GM21515 (cell line): ENCODE measurements at regions not wholly inside any gene's neighbourhood (a gene's known extent, or its start where the extent isn't known, plus 50 kb on each side); places are given as distances from the start of the nearest gene placed in this dataset.
"Not testable (repeated sequence)": the region's sequence is repeated elsewhere in the genome, so short reads cannot be mapped to it uniquely, and the experiment has no call there.

Experiments
- ATAC-seq: cut with Tn5 transposase; IDR thresholded peaks from one replicate; pipeline ENCODE4 v1.9.1; 2021; ENCODE audit not compliant: unreplicated experiment

DNA sequence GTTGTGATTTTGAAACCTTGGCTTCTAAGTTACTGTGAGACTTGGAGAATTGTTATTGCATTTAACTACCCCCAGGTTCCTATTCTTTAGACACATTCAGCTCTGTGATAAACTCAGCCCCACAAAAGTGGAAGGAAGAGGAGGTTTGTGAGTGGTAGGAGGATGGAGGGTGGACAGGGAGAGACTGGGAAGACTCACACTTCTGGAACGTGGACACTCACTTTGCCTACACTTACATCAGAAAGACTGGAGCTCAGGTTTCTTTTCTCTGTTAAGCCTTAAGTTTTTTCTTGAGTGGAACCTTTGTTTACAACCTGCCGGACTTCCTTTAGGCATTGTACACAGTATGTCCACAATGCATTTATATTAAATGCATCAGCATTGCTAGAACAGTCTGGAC lies 99.0 kb downstream of the AREG start:
- no peak for ATAC-seq

DNA sequence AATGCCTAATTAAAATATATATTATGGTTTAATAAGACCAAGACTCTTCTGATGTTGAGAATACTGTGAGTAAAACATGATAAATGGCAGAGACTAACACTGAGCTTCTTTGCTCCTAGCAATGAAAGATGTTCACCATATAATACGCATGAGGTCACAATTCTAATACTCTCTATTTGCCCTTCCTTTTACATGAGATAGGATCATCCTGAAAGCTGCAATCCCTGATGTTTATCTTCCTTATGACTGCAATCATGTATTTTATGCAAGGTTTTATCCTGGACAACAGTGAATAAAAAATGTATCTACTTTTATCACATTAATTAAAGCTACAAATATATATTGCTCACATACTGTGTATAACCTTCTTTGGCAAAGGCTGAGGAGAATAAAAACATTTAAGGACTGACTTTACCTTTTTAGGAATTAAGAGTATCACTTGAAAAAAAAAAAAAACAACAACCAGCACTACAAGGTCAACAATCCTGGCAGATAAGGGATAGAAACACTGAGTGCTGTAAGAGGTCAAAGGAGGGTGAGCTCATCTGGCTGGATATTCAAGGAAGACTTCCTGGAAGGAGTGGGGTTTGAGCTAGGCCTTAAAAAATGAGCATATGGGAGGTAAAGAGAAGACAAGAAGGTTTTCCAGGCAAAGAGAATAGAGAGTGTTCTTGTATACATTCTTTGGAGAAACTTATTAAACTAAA lies 99.9 kb downstream of the AREG start:
- ATAC-seq, result no peak

DNA sequence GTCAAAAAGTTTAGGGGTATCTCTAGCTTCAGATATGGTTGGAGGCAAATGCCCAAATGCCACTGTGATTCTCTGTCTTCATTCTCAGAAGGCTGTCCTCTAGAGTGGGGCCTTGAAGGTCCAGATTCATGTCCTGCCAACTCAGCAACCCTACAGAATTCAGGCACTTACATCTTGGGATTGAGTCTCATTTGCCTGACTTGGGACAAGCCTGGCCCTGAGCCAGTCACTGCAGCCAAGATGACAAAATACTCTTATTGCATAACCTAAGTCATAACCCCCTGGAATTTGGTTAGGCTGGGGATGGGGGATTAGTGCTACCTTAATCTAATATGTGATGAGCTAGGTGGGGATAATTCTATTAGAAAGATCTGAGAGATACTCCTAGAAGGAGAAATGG lies 100.5 kb downstream of the AREG start:
- ATAC-seq, result no peak

DNA sequence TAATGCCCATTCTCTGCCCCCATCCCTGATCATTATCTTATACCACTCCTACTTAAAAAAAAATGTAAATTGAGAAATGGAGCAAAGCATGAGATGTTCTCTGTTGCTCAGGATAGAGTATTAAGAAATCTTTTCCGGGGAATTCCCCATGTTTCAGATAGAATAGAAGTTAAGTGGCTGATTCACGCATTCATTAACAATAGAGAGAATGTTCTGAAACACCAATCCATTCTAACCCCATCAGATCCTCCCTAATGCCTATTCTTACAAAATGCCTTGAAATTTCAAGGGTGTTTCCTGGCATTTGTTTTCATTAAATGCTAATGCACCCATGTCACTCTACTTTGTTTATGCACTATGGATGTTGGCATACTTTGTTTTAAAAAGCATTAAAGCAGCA lies 101.1 kb downstream of the AREG start:
- no peak for ATAC-seq

DNA sequence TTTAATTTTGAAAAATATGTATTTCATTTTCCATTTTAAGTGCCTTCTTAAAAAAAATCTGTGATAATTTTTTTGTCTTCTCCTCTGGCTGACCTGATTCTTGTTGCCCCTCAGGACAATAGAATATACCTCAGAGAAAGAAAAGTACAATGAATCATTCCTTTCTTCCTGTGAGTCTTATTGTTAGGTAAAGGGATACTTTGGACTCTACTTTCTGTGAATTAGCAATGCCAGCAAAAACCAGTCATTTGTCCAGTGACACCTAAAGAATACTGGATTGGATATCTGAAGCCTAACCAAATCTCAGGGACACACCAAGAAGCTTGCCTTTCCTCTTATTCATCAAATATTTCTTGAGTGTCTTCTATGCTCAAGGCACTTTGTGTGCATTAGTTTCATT lies 102.1 kb downstream of the AREG start:
- ATAC-seq, result no peak

DNA sequence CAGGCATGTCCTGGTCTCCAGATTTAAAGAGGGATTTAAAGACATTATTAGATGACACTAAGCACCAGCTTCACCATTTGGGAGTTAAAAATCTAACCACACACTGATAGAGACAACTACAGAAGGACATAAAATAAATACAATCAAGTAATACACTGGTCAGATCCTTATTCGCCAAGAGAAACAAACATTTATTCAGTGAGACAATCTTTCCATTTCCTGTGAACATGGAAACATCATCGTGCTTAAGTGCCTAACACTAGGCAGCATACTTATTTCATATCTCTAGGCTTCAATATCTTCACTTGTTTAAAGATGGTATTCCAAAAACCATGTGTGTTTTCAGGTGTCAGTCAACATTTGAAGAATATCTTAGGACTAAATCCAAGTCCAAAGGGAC lies 103.6 kb downstream of the AREG start:
- ATAC-seq, result no peak

DNA sequence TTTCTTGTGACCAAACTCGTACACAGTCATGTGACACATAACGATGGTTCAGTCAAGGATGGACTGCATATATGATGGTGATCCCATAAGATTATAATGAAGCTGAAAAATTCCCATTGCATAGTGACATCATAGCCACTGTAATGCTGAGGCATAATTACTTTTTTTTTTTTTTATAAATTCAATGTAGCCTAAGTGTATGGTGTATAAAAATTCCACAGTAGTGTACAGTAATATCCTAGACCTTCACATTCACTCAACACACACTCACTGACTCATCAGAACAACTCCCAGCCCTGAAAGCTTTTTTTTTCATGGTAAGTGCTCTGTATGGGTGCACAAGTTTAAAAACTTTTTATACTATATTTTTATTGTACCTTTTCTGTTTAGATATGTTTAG lies 105.0 kb downstream of the AREG start:
- no peak for ATAC-seq

DNA sequence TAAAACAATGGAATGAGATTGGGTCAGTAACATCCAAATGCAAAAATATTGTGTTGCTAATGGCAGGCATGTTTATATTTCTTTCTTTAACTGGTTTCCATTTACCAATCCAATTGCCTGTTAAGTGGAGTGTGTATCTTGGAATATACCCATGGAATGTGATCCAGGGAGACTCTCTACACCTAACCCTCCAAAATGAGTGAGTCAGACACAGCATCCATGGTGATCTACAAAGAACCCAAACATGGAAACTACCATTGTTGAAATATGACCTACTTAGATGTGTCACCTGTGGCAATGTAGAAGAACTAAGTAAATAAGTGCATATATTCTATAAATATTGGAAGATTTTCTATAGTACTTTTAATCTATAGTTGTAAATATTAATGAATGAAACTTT lies 110.3 kb downstream of the AREG start:
- no peak for ATAC-seq

DNA sequence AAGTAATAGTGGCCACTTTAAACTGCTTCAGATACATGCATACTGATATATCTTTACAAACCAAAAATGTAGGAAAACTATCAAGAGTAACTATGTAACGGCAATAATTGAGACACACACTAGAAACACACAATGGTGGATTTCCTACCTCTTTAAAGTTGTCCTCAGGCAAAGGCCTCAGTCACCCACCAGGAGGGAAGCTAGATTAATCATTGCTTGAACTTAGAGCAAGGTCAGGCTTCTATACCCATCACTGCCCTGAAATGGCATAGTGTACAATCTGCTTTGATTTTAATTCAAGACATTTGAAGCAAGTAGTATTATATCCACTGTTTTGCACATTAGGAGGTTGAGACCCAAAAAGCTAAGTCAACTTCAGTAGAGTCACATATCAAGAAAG lies 110.9 kb downstream of the AREG start:
- ATAC-seq, result no peak

DNA sequence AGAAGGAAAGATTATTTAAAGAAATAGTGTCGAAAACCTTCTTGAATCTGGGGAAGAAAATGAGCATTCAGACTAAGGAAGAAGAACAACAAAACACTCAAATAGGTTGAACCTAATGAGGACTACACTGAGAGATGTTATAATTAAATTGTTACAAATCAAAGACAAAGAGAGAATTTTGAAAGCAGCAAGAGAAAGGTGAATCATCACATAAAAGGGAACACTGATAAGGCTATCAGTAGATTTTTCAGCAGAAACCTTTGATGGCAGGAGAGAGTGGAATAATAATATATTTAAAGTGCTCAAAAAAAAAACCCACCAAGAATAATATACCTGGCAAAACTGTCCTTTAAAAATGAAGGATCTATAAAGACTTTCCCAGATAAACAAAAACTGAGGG lies 114.9 kb downstream of the AREG start:
- ATAC-seq, result no peak

DNA sequence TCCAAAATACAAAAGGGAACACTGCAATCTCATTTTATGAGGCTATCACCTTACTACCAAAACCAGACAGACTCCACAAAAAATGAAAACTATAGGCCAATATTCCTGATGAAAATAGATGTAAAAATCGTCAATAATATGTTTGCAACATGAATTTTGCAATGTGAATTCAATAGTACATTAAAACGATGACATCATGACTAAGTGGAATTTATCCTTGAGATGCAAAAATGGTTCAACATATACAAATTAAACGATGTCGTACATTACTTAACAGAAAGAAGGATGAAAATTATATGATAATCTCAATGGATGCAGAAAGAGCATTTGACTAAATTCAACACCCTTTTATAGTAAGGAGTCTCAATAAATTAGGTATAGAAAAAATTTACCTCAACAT lies 123.0 kb downstream of the AREG start:
- no peak for ATAC-seq

DNA sequence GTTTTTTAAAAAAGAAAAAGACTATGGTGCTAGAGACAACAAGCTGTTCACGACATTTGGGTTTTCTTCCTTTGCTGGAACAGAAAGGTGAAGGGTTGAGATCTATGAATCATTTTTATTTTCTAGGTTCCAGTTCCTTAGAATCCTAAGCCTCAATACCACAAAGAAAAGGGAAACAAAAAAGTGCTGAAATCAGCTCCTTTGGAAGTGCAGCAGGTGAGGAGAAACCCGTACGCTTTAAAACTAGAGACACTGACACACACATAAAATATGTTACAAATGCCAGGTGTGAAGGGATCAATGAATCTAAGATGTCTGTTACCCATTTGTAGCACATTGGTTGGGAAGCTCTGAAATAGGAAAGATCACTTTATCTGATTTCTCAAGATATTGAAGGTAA lies 125.2 kb downstream of the AREG start:
- ATAC-seq, result no peak

DNA sequence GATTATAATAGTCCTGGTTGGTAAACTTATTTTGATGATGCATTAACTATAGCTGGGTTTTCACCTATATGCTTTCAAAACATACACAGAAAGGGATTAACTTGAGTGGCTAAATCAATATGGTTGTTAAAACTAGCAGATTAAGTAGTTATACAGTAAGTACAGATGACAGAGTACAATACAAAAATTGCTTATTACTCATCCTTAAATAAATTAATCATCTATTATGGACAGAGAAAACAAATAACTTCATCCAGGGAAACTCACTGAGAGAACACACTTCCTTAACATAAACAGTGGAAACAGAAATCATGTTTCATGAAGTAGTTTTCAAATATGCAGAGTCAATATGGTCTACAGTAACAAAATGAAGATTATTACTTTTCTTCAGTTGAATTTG lies 133.4 kb downstream of the AREG start:
- ATAC-seq, result no peak

DNA sequence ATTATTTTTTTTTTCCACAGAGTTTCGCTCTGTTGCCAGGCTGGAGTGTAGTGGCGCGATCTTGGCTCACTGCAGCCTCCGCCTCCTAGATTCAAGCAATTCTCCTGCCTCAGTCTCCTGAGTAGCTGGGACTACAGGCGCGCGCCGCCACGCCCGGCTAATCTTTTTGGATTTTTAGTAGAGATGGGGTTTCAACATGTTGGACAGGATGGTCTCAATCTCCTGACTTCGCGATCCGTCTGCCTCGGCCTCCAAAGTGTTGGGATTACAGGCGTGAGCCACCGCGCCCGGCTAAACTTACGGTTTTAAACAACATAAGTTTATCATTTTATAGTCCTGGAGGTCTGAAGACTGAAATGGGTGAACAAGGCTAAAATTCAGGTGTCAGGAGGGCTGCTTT lies 133.9 kb downstream of the AREG start:
- ATAC-seq, result not testable (repeated sequence)

DNA sequence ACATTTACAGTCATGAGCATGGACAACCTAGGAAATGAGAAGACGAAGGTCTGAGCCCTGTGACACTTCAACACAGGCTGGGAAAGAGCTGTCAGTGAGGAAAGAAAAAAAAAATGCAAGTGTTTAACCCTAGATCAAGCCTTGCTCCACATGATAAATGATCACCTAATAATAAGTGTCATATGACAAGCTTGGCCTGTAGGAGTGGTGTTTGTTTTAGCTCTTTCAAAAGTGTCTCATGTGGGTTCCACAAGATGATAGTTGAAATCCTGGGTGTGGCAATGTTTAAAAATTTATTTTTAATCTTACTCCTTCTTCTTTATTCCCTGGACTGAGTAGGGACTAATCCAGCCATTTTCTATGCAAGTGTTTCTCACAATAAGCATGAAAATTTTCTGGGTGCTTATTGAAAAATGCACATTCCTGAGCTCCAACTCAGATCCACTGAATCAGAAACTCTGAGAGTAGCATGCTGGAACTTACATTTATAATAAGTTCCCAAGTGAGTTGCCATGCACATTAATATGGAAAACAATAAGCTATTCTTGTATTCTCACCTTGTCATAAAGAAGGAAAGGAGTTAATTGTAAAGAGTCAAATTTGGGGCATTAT lies 138.3 kb downstream of the AREG start:
- no peak for ATAC-seq

DNA sequence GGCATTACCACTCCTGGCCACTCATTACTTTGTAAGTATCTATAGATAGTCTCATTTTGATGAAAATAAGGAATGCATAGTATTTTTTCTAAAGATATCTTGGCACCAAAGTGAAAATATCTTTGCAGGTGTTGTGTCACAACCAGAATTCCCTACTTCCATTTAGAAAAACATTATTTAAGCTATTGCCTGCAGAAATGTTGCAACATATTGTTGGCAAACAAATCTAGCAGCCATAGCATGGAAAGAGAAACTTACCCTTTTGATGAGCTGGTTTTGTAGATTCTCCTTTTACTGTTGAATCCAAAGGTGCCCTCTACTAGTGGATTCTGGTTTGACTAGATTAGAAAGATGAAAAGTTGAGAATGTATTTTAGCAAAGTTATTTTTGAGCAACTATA lies 138.8 kb downstream of the AREG start:
- ATAC-seq, result no peak

DNA sequence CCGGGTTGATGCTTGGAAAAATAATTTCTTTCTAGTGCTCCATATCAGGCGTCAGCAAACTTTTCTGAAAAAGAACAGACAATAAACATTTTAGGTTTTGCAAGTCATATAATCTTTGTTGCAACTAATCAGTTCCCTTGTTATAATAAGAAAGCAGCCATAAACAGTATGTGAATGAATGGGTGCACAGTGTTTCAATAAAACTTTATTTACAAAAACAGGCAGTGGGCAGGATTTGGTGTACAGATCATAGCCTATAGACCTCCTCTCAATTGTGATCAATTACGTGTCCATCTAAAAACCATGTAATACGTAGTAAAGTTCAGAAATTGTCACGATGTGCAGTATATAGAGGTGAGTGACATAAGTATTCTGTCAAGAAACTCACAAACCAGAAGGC lies 143.4 kb downstream of the AREG start:
- no peak for ATAC-seq

DNA sequence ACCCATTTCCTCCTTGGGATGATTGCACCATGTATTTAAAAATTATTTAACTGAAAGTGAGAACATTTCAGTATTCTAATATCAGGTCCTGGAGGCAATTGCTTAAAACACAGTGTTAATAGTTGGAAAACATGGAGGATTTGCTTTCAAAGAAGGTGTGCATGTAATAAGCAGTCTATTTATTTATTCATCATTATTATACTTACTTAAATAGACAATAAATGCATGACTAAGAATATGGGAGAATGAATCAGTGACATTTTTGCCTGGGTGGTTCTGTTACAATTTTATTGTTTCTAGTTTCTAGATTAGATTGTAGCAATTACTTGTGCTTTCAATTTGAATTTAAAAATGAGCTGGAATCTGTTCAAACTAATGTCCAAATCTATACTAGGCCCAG lies 145.5 kb downstream of the AREG start:
- ATAC-seq, result no peak

DNA sequence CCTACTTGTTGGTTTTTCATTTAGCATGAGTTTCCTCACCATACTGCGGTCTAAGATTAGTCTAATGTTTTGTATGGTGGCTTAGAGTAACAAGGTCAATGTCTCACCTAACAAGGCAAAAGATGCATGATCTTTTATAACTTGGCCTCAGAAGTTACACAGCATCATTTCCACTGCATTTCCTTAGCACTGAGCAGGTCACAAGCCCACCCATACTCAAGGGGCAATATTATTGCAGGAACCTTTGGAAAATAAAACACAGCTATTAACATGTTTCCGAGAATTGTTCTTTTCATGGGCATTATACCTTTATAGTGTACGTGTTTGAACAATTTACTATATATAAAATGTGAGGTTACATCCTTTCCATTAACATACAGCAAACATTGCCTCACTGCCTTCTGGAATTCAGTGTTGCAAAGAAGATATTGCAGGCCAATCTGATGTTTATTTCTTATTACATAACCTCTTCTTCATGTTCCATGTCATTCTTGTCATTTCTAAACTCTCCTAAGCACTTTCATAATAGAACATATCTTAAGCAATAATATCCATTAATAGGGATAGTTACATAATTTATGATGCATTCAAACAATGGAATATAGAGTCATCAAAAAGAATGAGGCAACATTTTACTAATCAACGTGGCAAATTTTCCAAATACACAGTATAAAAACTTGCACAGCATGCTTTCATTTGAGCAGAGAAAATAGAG lies 153.8 kb downstream of the AREG start:
- no peak for ATAC-seq

DNA sequence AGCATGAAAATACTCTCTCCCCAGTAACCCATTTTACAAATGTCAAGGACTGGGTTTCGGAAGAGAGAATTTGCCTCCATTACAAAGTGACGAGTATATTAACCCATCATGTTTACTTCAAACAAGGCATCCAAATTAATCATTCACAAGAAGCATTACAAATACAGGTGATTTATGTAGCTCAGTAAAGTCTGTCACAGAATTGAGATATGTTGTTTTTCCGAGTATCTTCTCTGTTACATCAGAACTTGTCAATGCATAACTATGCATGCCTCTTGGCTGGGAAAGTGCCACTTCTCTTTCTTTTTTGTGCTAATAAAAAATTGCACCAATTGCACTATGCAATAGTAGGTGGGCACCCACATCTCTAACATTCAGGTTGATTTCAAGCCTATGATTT lies 158.2 kb downstream of the AREG start:
- no peak for ATAC-seq

DNA sequence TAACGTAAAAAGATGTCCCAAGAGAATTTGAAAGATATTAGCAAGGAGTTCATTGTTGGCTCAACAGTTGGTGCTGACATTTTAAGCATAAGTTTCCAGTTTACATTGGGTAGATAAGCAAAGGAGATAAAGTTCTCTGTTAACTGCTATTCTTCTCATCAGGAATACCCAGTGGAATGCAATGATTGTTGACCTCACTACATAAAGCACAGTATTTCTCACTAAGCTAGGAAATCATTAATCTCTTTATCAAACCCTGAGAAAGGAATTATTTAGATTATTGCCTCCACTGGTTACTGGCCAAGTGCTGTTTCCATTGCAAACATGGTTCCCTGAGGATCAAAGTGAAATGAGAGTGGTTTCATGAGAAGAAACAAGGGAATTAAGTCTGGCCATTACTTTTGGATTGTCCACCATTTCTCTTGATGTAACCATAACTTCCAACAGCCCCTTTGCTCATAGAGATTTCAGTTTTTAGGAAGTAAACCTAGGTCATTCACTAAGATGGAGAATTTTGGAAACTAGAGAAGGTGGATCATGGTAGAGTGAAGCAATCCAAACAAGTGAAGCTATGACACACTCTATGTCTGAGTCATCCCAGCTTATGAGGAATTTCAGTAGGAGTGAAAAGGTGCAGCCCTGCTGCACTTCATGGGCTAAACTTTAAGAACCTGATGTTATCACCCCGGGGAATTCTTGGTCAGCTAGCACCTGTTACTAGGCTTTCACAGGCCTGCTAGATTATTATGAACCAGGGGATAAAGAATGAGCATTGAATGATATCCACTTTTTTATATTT lies 163.4 kb downstream of the AREG start:
- no peak for ATAC-seq

DNA sequence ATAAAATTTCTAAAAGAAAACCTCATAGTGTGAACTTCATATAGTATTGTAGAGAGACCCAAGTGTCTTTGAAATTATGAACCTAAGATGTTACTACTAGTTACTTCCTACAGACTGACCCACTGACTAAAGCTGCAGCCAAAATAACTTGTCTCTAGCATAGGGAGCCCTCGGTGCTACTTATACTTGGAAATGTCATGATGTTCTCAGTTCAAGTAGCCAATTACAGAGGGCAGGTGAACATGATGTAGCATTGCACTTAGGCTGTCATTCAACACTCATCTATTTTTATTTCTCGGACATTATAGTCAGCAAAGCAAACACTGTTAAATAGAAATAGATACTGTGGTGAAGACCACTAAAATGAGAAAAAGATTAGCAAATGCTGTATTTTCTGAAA lies 165.6 kb downstream of the AREG start:
- no peak for ATAC-seq
